ENCODE measurements at regions not wholly inside any gene's neighbourhood (a gene's known extent, or its start where the extent isn't known, plus 50 kb on each side); places are given as distances from the start of the nearest gene placed in this dataset.

GRCh38 chr11:113593698-113594308 lies 112.3 kb downstream of the TMPRSS5 start:
- Histone ChIP-seq H3K9me2 (replicated peaks; ENCODE audit: control insufficient read depth, low read length) (no peaks in the 10 kb centered on the region), H3K4me1 (ENCODE audit: control insufficient read depth, low read length) (no peaks in the 10 kb centered on the region), H3K79me2 (ENCODE audit: control insufficient read depth, low read length) (no peaks in the 10 kb centered on the region), H3K27me3 (ENCODE audit: control insufficient read depth, low read length) (no peaks in the 10 kb centered on the region), H3F3A (ENCODE audit: control insufficient read depth, insufficient read depth) (no peaks in the 10 kb centered on the region), H3K36me3 (ENCODE audit: control insufficient read depth, low read length) (no peaks in the 10 kb centered on the region), H3K9me3 (ENCODE audit: control insufficient read depth, insufficient read depth, low read length) (no peaks in the 10 kb centered on the region), H3K4me3 (ENCODE audit: low read length) (no peak overlapping the region), H4K20me1 (ENCODE audit: control insufficient read depth, insufficient read depth, low read depth, low read length) (no peaks in the 10 kb centered on the region), H3K27ac (ENCODE audit: low read depth, low read length) (no peak overlapping the region), H3K4me2 (ENCODE audit: low read length) (no peak overlapping the region)
- no peak for TF ChIP-seq CTCF (IDR thresholded peaks at IDR 0.05; ENCODE audit: low read depth, low read length, poor library complexity, severe bottlenecking)
- no peak for TF ChIP-seq EZH2phosphoT487 (IDR thresholded peaks at IDR 0.05; ENCODE audit: borderline replicate concordance, low read length)

- H4K20me1 ChIP-seq (ENCODE audit: control insufficient read depth, insufficient read depth, low read depth, low read length): no peaks in the 10 kb centered on the region
- H3F3A ChIP-seq (ENCODE audit: control insufficient read depth, insufficient read depth): no peaks in the 10 kb centered on the region
- H3K9me2 ChIP-seq (replicated peaks; ENCODE audit: control insufficient read depth, low read length): no peaks in the 10 kb centered on the region
- no peaks in the 10 kb centered on the region for H3K36me3 ChIP-seq (ENCODE audit: control insufficient read depth, low read length)
- H3K79me2 ChIP-seq (ENCODE audit: control insufficient read depth, low read length): no peaks in the 10 kb centered on the region
- H3K27me3 ChIP-seq (ENCODE audit: control insufficient read depth, low read length): no peaks in the 10 kb centered on the region
- no peak overlapping the region for H3K4me2 ChIP-seq (ENCODE audit: low read length)
- H3K4me3 ChIP-seq (ENCODE audit: low read length): no peak overlapping the region
- no peaks in the 10 kb centered on the region for H3K9me3 ChIP-seq (ENCODE audit: control insufficient read depth, insufficient read depth, low read length)
- no peaks in the 10 kb centered on the region for H3K4me1 ChIP-seq (ENCODE audit: control insufficient read depth, low read length)
- no peak overlapping the region for H3K27ac ChIP-seq (ENCODE audit: low read depth, low read length)
- TF ChIP-seq CTCF (IDR thresholded peaks at IDR 0.05; ENCODE audit: low read depth, low read length, poor library complexity, severe bottlenecking) (no peak), EZH2phosphoT487 (IDR thresholded peaks at IDR 0.05; ENCODE audit: borderline replicate concordance, low read length) (no peak)
These were observed 115.0 kb downstream of the TMPRSS5 start for GRCh38 chr11:113591117-113591516.

GRCh38 chr11:113587308-113587739 lies 112.1 kb upstream of the DRD2 start:
- no peaks in the 10 kb centered on the region for H3F3A ChIP-seq (ENCODE audit: control insufficient read depth, insufficient read depth)
- no peak overlapping the region for H3K4me3 ChIP-seq (ENCODE audit: low read length)
- H3K36me3 ChIP-seq (ENCODE audit: control insufficient read depth, low read length): no peaks in the 10 kb centered on the region
- H3K4me2 ChIP-seq (ENCODE audit: low read length): no peak overlapping the region
- H3K9me2 ChIP-seq (replicated peaks; ENCODE audit: control insufficient read depth, low read length): no peaks in the 10 kb centered on the region
- H3K27ac ChIP-seq (ENCODE audit: low read depth, low read length): no peak overlapping the region
- no peaks in the 10 kb centered on the region for H3K79me2 ChIP-seq (ENCODE audit: control insufficient read depth, low read length)
- no peaks in the 10 kb centered on the region for H3K4me1 ChIP-seq (ENCODE audit: control insufficient read depth, low read length)
- H3K9me3 ChIP-seq (ENCODE audit: control insufficient read depth, insufficient read depth, low read length): no peaks in the 10 kb centered on the region
- no peak for TF ChIP-seq CTCF (IDR thresholded peaks at IDR 0.05; ENCODE audit: low read depth, low read length, poor library complexity, severe bottlenecking)
- no peak for TF ChIP-seq EZH2phosphoT487 (IDR thresholded peaks at IDR 0.05; ENCODE audit: borderline replicate concordance, low read length)
- H3K27me3 ChIP-seq (ENCODE audit: control insufficient read depth, low read length): no peaks in the 10 kb centered on the region
- no peaks in the 10 kb centered on the region for H4K20me1 ChIP-seq (ENCODE audit: control insufficient read depth, insufficient read depth, low read depth, low read length)
